Activated CD4-positive, alpha-beta T cell treated with anti-CD3 and anti-CD28 coated beads for 4 hours (primary cell): ENCODE measurements at regions not wholly inside any gene's neighbourhood (a gene's known extent, or its start where the extent isn't known, plus 50 kb on each side); places are given as distances from the start of the nearest gene placed in this dataset.

Experiments
- DNase-seq, 2 donors: peaks; one replicate each; pipeline ENCODE4 v3.0.0-alpha.2; 2020

DNA sequence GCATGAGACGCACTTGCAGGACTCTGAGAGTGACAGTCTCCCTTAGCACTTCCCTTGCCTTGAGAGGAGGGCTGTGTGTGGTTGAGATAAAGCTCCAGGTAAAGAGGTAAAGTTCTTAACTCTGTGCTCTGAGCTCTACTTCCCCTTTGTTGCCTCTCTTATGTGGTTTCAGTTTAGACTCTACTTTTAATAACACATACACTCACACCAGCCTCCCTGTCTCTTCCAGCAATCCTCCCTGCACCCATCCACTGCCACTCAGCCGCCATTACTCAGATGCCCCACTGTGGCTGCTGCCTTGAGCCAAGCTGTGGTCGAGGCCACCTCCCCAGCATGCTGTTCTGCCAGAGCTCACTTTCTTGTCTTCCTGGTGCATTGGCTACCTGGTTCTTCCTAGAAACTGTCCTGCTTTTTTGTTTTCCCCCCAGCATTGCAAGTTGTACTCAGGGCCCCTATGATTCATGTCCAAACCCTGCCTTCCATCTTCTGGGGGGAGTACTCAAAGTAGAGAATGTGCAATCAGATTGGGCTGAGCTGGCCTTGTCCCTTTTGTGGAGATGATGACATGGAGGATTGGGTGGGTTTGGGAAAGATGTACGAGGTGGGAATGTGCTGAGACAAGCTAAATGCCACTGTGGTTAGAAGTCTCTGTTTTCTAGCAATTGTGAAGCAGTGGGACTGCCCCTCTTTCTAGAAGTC, 115.5 kb upstream of the PARP11 start:
- peak in 1 of 2 donors; percentile 22 for DNase-seq

- DNase-seq = no peak
Observed at GRCh38 chr12:3987571-3987970, 114.4 kb upstream of the PARP11 start.

- no peak for DNase-seq
Observed at GRCh38 chr12:3980504-3981272, 107.5 kb upstream of the PARP11 start.

DNA sequence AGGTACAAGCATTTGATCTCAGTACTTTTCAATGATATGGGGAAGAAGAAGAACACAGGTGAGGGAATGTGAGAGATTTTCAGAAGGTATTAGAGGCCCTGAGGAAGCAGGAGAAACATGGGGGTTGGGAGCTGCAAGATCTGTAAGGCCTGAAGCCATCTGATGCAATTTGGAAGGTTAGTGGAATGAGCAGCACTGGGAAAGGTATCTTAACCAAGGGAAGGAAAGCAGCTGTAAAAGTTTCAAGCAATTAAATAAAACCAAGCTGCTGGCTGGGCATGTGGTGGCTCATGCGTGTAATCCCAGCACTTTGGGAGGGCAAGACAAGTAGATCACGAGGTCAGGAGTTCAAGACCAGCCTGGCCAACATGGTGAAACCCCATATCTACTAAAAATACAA, 104.4 kb upstream of the PARP11 start:
- DNase-seq = no peak

GRCh38 chr12:3976351-3976938, 103.2 kb upstream of the PARP11 start:
- DNase-seq = no peak

GRCh38 chr12:3975652-3976051, 102.5 kb upstream of the PARP11 start:
- no peak for DNase-seq

GRCh38 chr12:3974883-3975282, 101.7 kb upstream of the PARP11 start:
- DNase-seq = no peak

DNA sequence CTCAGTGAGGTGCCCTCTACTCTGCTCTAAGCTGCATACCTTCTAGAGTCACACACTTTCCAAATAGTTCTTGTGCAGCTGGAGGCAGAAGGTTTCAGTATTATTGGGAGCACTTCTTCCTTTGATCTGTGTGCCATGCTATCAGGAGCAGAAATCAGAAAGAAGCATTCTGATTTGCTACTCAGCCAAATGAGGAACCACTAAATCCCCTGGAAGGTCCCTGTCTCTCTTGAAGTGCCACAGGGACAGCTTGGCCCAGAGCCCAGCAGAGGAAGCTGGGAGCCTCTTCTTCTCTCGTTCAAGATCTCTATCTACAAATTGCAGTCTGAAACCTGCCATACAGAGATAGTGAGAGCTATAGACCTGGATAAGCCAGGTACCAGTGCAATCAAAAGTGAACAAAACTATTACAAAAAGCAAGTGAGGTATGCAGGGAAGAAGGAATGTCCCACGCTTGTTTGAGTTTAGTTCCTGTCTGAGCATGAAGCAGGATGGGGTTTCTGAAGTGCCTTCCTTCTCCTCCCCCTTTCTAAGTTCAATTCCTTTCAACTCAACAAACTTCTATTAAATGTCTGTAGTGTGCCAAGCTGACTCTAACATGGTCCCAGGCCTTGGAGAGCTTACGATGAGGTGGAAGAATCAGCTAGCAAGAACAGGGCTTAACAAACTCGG, 100.9 kb upstream of the PARP11 start:
- DNase-seq = no peak

DNA sequence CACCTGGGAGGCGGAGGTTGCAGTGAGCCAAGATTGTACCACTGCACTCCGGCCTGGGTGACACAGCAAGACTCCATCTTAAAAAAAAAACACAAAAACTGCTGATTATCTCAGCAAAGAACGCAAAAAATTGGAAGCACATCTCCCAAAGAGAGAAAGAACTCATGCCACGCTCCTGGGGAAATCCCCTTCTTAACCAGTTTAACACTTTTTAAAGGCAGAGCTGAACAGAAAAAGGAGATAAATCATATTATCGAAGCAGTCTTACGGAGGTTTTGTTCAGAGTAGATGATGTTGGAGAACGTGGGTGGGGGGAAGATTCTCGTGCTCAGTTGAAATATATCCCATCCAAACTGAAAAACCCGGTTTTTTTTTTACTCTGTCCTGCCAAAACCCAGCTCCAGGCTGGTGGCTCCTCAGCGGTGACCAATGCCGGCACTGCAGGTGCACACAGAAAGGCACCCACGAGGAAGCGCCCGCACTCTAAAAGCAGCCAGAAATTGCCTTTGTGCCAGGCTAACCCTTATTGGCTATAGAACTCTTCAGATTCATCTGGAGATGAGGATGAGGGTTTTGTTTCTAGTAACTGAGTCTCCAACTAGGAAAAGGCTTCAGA, 100.2 kb upstream of the PARP11 start:
- DNase-seq = peak in 1 of 2 donors; percentile 15

DNA sequence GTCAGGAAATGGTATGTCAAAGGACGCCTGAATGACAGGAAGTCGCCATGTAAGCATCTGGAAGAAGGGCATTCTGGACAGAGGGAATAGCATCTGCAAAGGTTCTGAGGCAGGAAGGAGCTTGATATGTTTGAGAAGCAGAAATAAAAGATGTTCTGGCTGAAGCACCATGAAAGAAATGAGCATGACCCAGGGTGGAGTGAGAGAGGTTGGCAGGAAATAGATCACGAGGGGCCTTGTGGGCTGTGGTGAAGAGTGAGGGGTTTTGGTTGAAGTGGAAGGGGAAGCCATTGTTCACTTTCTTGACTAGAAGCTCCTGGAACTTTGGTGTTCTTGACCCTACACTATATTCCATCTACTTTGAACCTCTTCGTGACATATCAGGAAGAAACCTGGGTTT, 99.4 kb upstream of the PARP11 start:
- no peak for DNase-seq

DNA sequence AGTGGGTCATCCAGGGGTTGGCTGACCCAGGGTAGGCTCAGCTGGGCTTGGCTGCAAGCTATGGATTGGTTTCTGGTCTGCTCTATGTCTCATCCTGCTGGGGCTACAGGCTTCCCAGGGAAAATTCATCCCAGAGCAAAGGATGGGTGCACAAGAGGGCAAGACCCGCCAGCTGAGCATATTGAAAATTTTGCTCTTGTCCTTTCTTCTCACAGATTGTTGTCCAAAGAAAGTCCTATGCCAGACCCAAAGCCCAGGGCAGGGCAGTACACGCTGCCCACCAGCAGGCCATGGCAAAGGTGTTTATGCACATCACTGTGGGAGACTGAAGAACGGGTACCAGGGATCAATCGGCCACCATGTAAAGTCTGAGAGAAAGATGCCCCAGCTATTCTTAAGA, 95.3 kb upstream of the PARP11 start:
- DNase-seq = no peak

DNA sequence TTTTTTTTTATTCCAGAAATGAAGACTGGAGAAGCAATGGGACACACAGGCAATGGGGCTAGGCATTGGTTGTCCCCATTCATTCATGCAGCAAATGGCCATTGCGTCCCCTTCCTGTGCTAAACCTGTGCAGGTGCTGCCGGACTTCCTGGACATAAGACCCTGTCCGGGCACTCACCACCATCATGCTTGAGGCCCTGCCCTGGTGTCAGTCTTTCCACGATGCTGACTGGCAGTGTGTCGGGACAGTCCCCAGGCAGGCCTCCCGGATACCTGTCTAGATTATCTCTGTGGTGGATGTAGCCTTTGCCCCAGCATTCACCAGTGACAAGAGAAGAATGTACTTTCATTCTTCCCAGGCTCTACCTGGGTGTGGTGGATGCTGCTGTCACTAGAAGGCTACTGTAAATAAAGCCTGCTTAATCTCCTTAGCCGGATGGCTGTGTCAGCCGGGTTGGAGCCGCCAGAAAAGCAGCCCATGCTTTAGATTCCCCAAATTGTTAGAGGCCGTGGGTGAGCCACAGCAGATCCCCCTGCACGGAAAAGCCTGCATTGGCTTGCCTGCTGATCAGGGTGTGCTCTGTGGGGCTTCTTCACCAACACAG, 94.5 kb upstream of the PARP11 start:
- no peak for DNase-seq

DNA sequence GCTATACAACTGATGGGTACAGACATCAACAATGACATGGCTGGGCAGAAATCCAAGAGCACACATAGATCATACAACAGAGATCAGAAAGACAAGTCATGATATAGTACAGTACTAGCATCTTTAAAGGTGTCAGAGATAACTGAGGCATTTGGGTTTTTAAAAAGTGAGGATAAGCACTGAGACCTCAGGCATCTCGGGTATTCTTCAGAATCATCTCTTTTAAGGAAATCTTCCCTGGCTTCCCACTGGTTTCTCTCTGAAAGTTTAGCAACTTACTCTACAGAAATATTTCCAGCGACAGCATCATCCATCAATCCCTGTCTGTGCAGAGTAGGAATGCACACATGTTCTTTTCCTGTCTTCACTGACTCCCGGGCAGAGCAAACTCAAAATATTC, 93.2 kb upstream of the PARP11 start:
- DNase-seq = no peak

DNA sequence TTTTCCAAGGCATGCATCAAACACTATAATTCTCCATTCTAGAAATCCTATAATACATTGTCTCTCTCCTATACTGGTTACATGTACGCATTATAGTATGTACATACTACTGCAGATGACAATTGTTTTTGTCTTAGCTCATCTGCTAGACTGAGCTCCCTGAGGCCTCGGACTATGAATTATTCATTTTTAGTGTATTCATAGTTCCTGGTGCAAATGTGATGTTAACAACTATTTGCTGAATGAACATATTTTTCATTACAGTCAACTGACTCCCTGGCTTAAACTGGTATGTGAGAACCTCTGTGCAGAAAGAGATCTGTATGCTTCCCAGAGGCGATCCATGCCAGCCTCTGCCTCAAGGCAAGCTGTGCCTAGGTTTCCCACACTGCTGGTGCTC, 91.8 kb upstream of the PARP11 start:
- no peak for DNase-seq

GRCh38 chr12:3964439-3964838, 91.2 kb upstream of the PARP11 start:
- DNase-seq = no peak

- DNase-seq = peak; percentile 60 to 73
Observed at GRCh38 chr12:3962631-3963483, 89.7 kb upstream of the PARP11 start.

DNA sequence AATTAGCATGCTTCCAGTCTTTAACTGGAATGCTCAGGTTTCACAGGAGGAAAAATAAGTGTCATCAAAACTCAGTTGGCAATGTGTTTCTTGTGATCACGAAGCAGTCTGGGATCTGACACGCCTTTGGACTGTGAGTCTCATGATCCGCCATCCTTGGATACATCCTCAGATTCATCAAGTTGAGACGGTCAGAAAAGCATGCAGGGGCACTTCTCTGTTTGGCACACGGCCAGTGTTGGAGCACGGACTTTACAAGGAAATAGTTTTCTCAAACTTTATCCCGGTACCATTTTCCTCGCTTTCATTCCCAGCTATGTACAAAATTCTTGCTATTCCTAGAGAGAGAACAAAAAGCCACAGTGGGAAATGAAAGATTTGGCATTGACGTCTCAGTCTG, 88.4 kb upstream of the PARP11 start:
- no peak for DNase-seq

DNA sequence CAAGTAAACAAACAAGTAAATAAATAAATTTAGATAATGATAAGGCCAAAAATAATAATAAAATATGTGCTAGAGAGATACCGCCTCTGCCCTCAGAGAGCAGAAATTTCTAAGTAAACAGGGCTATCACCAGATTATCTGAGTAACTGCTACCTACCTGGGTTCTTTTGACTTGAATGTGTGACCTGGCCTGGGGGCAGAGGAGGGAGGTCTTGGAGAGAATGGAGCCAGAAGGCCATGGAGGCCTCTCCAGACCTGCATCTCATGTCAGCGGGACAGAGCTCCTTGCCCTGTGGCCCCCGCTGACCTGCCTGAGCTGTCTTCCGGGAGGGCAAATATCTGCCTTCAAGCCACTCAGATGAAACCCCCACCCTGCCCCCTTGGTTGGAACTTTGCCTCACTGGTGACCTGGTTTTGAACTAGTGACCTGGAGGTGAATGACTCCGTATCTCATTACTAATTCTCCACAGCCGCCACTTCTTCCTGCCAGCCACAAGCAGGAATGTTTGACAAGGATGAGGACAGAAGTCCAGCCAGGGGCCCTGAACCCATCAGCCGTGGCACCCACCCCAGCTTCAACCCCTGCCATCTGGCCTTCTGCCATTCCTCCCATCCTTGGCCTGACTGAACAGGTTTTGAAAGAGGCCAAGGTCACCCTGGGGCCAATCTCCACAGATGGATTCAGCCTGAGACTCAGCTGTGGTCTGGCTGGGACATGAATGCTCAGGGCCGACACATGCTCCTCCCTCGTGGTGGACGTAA, 86.8 kb upstream of the PARP11 start:
- DNase-seq = no peak

DNA sequence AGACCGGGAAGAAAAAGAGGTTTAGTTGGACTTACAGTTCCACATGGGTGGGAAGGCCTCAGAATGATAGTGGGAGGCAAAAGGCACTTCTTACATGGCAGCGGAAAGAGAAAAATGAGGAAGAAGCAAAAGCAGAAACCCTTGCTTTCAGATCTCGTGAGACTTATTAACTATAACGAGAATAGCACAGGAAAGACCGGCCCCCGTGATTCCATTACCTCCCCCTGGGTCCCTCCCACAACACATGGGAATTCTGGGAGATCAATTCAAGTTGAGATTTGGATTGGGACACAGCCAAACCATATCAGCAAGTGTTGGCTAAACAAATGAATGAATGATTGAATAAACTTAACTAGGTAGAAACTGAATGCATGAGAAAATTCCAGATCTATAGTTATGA, 85.3 kb upstream of the PARP11 start:
- no peak for DNase-seq

DNA sequence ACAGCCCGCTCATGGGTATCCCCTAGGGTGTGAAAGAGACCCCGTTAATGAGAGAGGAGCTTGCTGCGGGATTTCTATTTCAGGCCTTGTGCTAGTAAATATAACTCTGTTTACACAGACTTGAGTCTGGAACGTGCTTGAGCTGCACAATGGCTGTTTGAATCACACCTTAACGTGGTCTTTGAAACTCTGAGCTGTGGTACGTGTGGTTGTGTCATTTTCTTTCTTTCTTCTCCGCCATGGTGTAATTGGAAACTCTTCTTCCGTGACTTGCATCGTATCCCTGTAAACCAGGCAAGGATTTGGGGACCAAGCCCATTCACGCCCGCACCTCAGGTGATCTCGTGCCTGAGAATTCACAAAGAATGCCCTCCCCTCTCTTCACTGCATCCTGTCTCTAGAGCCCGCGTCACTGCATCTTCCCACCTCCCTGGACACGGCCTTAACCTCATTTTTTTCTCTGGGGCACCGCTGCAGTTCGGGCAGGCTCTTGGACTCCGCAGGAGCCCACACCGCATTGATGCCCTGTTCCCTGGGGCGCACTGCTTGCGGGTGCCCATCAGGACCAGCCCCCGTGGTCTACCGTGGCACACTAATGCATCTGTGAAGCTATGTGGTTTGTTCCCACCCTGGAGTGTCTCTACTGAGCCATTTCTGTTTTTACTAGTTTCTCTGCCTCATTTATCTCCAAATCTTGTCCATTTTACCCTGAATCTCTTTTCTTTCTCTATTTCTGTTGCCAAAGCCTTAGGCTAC, 78.4 kb upstream of the PARP11 start:
- no peak for DNase-seq
